Neural cell (in vitro differentiated cells): ENCODE measurements at regions not wholly inside any gene's neighbourhood (a gene's known extent, or its start where the extent isn't known, plus 50 kb on each side); places are given as distances from the start of the nearest gene placed in this dataset.

Source experiments
- H2AFZ ChIP-seq: fragments of 200-600, 300-800 bp; sonication (generic), shearing (Covaris generic); 2 replicates; pipeline ENCODE4 v1.6.0; 2014; ENCODE audit warnings: low read depth, mild to moderate bottlenecking, antibody characterized with exemption, low read length, moderate library complexity
- H3F3A ChIP-seq: fragments of 200-600 bp; shearing (Covaris generic); 2 replicates; pipeline ENCODE4 v1.6.1; 2016; ENCODE audit warnings: mild to moderate bottlenecking, moderate library complexity, mixed read lengths, antibody characterized with exemption, low read length; ENCODE audit not compliant: insufficient read depth, poor library complexity, severe bottlenecking
- H3K27ac ChIP-seq: fragments of 200-600, 300-800 bp; sonication (generic), shearing (Covaris generic); 2 replicates; pipeline ENCODE4 v1.5.1; 2014; ENCODE audit warnings: mild to moderate bottlenecking, low read length, moderate library complexity
- H3K27me3 ChIP-seq: fragments of 300-800, 200-600 bp; sonication (generic), shearing (Covaris generic); 2 replicates; pipeline ENCODE4 v1.6.0; 2014; ENCODE audit warnings: mild to moderate bottlenecking, low read depth, low read length, moderate library complexity; ENCODE audit not compliant: insufficient read depth
- H3K36me3 ChIP-seq: fragments of 300-800, 200-600 bp; sonication (generic), shearing (Covaris generic); 2 replicates; pipeline ENCODE4 v1.5.1; 2014; ENCODE audit warnings: mild to moderate bottlenecking, antibody characterized with exemption, low read length, moderate library complexity; ENCODE audit not compliant: insufficient read depth
- H3K4me2 ChIP-seq: fragments of 300-800, 200-600 bp; sonication (generic), shearing (Covaris generic); 2 replicates; pipeline ENCODE4 v1.6.0; 2014; ENCODE audit warnings: mild to moderate bottlenecking, low read length
- H3K4me3 ChIP-seq: fragments of 300-800, 200-600 bp; sonication (generic), shearing (Covaris generic); 2 replicates; pipeline ENCODE4 v1.5.1; 2014; ENCODE audit warnings: mild to moderate bottlenecking, low read length, moderate library complexity
- H3K79me2 ChIP-seq: fragments of 200-600 bp; shearing (Covaris generic); replicated peaks from 2 replicates; pipeline ENCODE4 v1.6.0; 2014; ENCODE audit warnings: mild to moderate bottlenecking, low read length, moderate library complexity; ENCODE audit not compliant: insufficient read depth
- H3K9ac ChIP-seq: fragments of 300-800, 200-600 bp; sonication (generic), shearing (Covaris generic); 2 replicates; pipeline ENCODE4 v1.6.1; 2016; ENCODE audit warnings: mild to moderate bottlenecking, low read length, mixed read lengths
- H3K9me2 ChIP-seq: fragments of 200-600 bp; shearing (Covaris generic); 2 replicates; pipeline ENCODE4 v1.6.1; 2016; ENCODE audit warnings: mild to moderate bottlenecking, low read length, mixed read lengths; ENCODE audit not compliant: insufficient read depth
- H3K9me3 ChIP-seq: fragments of 200-600, 300-800 bp; sonication (generic), shearing (Covaris generic); 2 replicates; pipeline ENCODE4 v1.6.1; 2016; ENCODE audit warnings: mild to moderate bottlenecking, mixed run types, low read length, moderate library complexity, mixed read lengths
- H4K20me1 ChIP-seq: fragments of 200-600 bp; shearing (Covaris generic); 2 replicates; pipeline ENCODE4 v1.6.1; 2016; ENCODE audit warnings: mild to moderate bottlenecking, mixed run types; ENCODE audit not compliant: insufficient read depth
- CTCF ChIP-seq: fragments of 450-650 bp; IDR thresholded peaks from 2 replicates; pipeline ENCODE4 v1.5.1; 2014; ENCODE audit warnings: antibody characterized with exemption, mild to moderate bottlenecking, moderate library complexity; ENCODE audit not compliant: poor library complexity, severe bottlenecking
- EP300 ChIP-seq: fragments of 450-650 bp; conservative IDR thresholded peaks from 2 replicates; pipeline ENCODE4 v1.6.1; 2014; ENCODE audit warnings: antibody characterized with exemption, mild to moderate bottlenecking, moderate library complexity; ENCODE audit not compliant: poor library complexity, severe bottlenecking
- EZH2 ChIP-seq: fragments of 200-600, 300-800 bp; shearing (Covaris generic), sonication (generic); IDR thresholded peaks from 2 replicates; pipeline ENCODE4 v1.6.1; 2014; ENCODE audit warnings: antibody characterized with exemption, low read length, borderline replicate concordance, mild to moderate bottlenecking; ENCODE audit not compliant: insufficient read depth, poor library complexity, severe bottlenecking
- MXI1 ChIP-seq: fragments of 450-650 bp; conservative IDR thresholded peaks from 2 replicates; pipeline ENCODE4 v1.6.1; 2014; ENCODE audit warnings: antibody characterized with exemption, mild to moderate bottlenecking; ENCODE audit not compliant: poor library complexity, severe bottlenecking
- POLR2AphosphoS5 ChIP-seq: IDR thresholded peaks from 2 replicates; pipeline ENCODE4 v1.6.1; 2012
- RAD21 ChIP-seq: fragments of 450-650 bp; conservative IDR thresholded peaks from 2 replicates; pipeline ENCODE4 v1.6.1; 2014; ENCODE audit warnings: antibody characterized with exemption, mild to moderate bottlenecking, moderate library complexity
- REST ChIP-seq: IDR thresholded peaks from 2 replicates; pipeline ENCODE4 v1.6.1; 2012; ENCODE audit warnings: borderline replicate concordance
- SMC3 ChIP-seq: fragments of 450-650 bp; conservative IDR thresholded peaks from 2 replicates; pipeline ENCODE4 v1.6.1; 2014; ENCODE audit warnings: antibody characterized with exemption, mild to moderate bottlenecking, moderate library complexity; ENCODE audit not compliant: poor library complexity
- TAF1 ChIP-seq: IDR thresholded peaks from 2 replicates; pipeline ENCODE4 v1.6.1; 2012; ENCODE audit warnings: low read depth

- Histone ChIP-seq H3K4me3 (no peak overlapping the region), H3K79me2 (no peaks in the 10 kb centered on the region)
These were observed 83.9 kb upstream of the SGIP1 start for GRCh38 chr1:66450043-66450514.

DNA sequence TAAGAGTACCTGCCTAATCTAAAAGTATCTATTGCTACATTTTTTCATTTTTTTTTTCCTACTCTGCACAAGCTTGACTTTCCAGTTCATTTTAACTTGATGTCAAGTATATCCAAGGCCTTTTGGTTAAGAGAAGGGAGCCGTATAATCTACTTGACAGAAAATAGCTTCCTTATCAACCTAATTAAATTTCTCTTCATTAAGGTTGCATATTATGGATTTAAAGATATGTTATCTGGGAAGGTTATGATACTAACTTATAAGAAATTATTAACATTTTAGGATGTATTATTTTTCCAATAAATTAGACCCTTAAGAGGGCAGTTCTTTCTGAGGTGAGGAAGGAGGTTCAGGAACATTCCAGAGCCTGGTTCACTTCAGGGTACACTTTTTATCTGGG is 83.1 kb upstream of the SGIP1 start:
- H2AFZ ChIP-seq: no peak overlapping the region
- H3F3A ChIP-seq: no peaks in the 10 kb centered on the region
- no peak for TF ChIP-seq TAF1
- no peak for TF ChIP-seq REST
- no peak for TF ChIP-seq SMC3
- no peak for TF ChIP-seq RAD21
- no peak for TF ChIP-seq POLR2AphosphoS5
- no peak for TF ChIP-seq MXI1
- no peak for TF ChIP-seq CTCF
- no peak for TF ChIP-seq EZH2
- TF ChIP-seq EP300: no peak
- H3K4me3 ChIP-seq: no peak overlapping the region
- H3K4me2 ChIP-seq: no peak overlapping the region
- H3K9me3 ChIP-seq: no peaks in the 10 kb centered on the region
- no peaks in the 10 kb centered on the region for H3K36me3 ChIP-seq
- H4K20me1 ChIP-seq: no peaks in the 10 kb centered on the region
- no peak overlapping the region for H3K9ac ChIP-seq
- H3K9me2 ChIP-seq: no peaks in the 10 kb centered on the region
- no peak overlapping the region for H3K27ac ChIP-seq
- no peaks in the 10 kb centered on the region for H3K79me2 ChIP-seq
- H3K27me3 ChIP-seq: no peaks in the 10 kb centered on the region

More at GRCh38 chr1:66450043-66450514, 83.9 kb upstream of the SGIP1 start:
- Histone ChIP-seq H4K20me1 (no peaks in the 10 kb centered on the region), H3F3A (no peaks in the 10 kb centered on the region), H3K9ac (no peak overlapping the region), H3K27ac (no peak overlapping the region), H3K4me2 (no peak overlapping the region), H2AFZ (no peak overlapping the region), H3K27me3 (no peaks in the 10 kb centered on the region), H3K9me3 (no peaks in the 10 kb centered on the region), H3K36me3 (no peaks in the 10 kb centered on the region), H3K9me2 (no peaks in the 10 kb centered on the region)
- no peak for TF ChIP-seq TAF1
- TF ChIP-seq EZH2: no peak
- no peak for TF ChIP-seq POLR2AphosphoS5
- TF ChIP-seq REST: no peak
- TF ChIP-seq MXI1: no peak
